Right renal pelvis (tissue), 4 donors: ENCODE measurements at regions not wholly inside any gene's neighbourhood (a gene's known extent, or its start where the extent isn't known, plus 50 kb on each side); places are given as distances from the start of the nearest gene placed in this dataset.
A peak's percentile ranks its signal among the peaks of the same experiment; 100 is the strongest.
"Not testable (repeated sequence)": the region's sequence is repeated elsewhere in the genome, so short reads cannot be mapped to it uniquely, and the experiment has no call there.

ENCODE experiments used
- DNase-seq, 4 donors: peaks; one replicate each; pipeline ENCODE4 v3.0.0-alpha.2; 2013; ENCODE audit warnings: low read depth in 4 of 4, low spot score in 3 of 4, missing footprints in 1 of 4

DNA sequence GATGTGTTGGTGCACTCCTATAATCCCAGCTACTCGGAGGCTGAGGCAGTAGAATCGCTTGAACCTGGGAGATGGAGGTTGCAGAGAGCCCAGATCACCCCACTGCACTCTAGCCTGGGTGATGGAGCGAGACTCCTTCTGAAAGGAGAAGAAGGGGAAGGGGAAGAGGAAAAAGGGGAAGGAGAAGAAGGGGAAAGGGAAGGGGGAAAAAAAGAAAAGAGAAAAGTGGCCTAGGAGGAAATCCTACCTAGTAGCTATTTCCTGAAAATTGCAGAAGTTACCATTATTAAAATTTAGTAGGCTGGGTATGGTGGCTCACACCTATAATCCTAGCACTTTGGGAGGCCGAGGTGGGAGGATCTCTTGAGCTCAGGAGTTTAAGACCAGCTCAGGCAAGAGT is 67.4 kb downstream of the ARRDC3 start:
- DNase-seq, result no peak

DNA sequence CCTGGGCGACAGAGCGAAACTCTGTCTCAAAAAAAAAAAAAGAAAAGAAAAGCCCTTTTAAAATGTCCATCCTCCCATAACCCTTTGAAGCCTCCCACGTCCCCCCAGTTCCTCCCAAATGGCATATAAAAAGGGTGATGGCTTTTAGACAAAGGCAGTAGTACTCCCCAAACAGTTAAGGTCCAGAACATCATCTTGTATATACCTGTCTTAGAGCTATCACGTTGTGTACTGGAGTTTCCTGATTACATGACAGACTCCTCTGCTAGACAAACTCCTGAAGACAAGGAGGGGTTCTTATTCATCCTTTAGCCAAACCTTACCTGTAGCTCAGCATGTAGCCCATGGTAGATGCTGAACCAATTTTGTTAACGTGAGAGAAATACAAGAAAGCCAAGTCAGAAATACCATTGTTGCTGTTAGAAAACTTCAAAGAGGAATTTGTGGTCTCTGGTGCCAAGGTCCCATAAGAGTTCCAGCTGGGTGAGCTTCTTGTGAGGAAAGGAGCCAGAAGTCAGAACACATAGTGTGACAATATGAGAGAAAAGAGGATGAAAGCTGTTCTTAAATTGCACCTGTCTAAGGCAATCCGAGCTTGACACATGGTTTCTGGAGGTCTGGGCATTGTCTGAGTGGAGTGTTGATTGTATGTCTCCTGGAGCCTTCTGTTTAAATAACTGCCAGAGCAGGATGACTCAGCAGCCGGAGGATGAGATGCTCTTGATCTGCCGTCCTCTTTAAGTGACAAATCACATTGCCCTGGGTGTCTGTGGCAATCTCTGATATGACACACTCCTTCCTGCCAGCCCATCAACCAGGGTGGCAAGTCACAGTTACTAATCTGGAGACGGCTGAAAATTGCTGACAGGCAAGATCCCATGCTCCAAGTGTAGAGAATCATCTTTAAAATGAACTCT is 69.1 kb downstream of the ARRDC3 start:
- DNase-seq, result no peak

DNA sequence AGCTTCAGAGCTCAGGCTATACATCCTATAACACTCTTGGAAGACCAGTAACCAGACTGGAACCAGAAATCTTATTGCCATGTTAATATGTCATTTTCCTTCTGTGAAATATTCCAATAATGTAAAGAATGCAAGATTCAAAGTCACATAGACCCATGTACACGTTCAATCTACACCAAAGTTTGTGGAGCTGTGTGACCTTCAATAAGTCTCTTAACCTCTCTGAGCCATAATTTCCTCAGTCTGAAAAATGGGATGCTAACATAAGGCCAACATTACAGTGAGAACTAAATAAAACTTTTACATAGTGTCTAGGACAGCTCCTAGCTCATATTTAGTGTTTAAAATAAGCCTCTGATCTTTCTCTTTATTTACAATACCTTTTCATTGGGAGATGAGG is 70.4 kb downstream of the ARRDC3 start:
- DNase-seq, result no peak

GRCh38 chr5:91311697-91312501 is 71.2 kb downstream of the ARRDC3 start:
- peak in 1 of 4 donors; percentile 22 for DNase-seq

GRCh38 chr5:91311168-91311696 is 71.9 kb downstream of the ARRDC3 start:
- DNase-seq, result no peak

GRCh38 chr5:91308157-91308556 is 75.0 kb downstream of the ARRDC3 start:
- not testable (repeated sequence) for DNase-seq

DNA sequence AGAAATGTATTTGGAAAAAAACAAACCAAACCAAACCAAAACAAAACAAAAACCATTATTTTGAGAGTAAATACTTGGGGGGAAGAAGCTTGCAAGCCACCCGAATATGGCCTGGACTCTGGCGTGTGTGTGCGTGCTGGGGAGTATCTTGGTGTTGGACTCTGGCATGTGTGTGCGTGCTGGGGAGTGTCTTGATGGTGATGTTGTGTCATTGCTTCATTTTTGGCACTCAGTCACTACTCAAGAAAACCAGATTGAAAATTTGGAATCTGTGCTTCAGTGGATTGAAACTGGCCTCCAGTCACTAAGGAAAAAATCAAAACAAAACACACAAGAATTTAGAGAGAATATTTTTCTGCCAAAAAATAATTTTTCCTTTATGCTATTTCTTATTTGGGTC is 76.1 kb downstream of the ARRDC3 start:
- no peak for DNase-seq

DNA sequence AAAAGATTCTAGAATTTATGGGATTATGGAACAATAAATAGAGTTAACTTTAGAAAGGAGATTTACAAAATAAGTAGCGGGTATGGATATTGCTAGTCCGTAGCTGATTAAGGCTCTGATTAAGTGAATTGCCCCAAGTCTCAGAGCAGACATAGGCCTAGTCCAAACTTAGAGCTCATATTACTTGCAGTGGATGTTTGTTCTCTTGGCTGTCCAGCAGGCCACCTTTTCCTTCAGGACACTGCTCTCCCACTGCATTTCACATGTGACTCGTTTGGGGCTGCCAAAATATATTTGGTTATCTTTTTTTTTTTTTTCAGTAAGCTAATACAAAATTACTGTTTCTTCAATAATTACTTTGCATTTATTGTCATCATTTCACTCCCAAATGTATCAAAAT is 76.6 kb downstream of the ARRDC3 start:
- no peak for DNase-seq

- DNase-seq, result no peak
Measured at GRCh38 chr5:91305640-91306039, 77.5 kb downstream of the ARRDC3 start.

DNA sequence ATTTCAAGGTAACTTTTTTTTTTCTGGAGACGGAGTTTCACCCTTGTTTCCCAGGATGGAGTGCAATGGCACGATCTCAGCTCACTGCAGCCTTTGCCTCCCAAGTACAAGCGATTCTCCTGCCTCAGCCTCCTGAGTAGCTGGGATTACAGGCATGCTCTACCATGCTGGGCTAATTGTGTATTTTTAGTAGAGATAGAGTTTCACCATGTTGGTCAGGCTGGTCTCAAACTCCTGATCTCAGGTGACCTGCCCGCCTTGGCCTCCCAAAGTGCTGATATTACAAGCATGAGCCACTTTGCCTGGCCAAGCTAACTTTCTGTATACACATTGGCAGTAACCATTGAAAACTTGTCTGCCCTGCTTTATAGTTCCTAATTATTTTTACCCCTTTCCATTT is 79.1 kb downstream of the ARRDC3 start:
- DNase-seq, result not testable (repeated sequence)

DNA sequence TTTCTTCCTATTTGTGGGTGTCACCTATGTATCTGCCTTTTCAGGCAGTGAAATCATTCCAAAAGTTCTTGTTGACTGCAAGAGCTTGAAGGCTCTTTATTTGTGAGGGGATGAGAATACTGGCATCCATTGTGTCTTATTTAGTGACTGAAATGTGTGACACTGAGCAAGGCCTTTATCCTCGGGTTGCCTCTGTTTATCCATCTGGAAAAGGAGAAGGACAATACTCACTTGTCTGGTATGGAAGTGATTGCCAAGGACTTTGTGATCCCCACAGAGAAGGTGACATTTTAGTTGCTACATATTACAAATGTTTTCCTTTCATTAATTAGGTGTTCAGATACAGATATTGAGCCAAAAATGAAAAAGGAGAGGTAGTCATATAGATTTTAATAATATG is 80.2 kb downstream of the ARRDC3 start:
- no peak for DNase-seq

DNA sequence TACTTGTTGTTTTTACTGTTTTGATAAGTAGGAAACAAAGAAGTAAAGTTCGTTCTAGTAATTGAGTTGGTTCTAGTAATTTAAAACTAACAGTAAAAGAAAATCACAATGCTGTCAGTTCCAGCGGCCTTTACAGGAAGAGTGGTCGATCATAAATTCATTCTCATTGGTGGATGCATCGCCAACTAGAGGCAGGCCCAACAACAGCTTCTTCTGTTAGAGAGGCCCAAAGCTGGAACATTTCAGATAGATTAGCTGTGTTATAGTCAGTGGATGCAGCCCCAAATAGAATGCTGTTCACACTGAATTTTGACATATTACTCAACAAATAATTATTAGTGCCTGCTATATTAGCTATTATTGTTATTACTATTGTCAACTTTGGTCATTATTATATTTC is 80.8 kb downstream of the ARRDC3 start:
- DNase-seq, result no peak

DNA sequence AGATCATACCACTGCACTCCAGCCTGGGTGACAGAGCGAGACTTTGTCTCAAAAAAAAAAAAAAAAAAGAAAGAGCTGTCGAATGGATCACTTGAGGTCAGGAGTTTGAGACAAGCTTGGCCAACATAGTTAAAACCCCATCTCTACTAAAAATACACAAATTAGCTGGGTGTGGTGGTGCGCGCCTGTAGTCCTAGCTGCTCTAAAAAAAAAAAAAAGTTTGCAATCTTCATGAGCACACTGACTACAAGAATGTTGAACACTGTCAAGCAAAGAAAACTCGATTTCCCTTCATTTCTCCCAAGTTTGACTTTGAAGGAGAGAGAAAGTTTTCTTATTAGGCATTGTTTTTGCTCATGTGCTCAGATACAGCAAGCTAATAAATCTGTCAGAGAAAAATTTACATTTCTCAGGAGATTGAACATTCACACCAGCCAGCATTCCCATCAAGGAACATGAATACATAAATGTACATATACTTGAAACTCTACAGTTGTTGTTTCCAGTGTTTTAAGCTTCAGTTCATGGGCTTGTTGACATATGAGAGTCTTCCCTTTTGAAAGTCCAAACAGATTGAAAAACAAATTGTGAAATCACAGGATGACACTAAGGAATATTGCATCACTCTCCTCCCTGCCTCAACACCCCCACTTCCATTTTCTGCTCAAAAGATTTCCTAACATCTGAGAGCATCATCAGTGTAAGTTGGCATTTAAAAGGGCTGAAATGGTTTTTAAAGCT is 81.8 kb downstream of the ARRDC3 start:
- DNase-seq, result no peak

GRCh38 chr5:91297994-91298393 is 85.1 kb downstream of the ARRDC3 start:
- no peak for DNase-seq

GRCh38 chr5:91296674-91297143 is 86.4 kb downstream of the ARRDC3 start:
- no peak for DNase-seq

DNA sequence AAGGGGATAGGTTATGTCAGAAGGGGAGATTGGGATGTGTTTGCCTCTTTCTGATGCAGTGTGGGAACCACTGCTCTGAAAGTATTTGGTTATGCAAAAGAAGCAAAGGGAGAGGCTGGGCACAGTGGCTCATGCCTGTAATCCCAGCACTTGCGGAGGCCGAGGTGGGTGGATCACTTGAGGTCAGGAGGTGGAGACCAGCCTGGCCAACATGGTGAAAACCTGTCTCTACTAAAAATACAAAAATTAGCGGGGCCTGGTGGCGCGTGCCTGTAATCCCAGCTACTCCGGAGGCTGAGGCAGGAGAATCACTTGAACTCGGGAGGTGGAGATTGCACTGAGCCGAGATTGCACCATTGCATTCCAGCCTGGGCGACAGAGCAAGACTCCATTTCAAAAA is 87.0 kb downstream of the ARRDC3 start:
- not testable (repeated sequence) for DNase-seq

GRCh38 chr5:91293131-91293530 is 90.0 kb downstream of the ARRDC3 start:
- no peak for DNase-seq

GRCh38 chr5:91291628-91292569 is 91.2 kb downstream of the ARRDC3 start:
- no peak for DNase-seq

DNA sequence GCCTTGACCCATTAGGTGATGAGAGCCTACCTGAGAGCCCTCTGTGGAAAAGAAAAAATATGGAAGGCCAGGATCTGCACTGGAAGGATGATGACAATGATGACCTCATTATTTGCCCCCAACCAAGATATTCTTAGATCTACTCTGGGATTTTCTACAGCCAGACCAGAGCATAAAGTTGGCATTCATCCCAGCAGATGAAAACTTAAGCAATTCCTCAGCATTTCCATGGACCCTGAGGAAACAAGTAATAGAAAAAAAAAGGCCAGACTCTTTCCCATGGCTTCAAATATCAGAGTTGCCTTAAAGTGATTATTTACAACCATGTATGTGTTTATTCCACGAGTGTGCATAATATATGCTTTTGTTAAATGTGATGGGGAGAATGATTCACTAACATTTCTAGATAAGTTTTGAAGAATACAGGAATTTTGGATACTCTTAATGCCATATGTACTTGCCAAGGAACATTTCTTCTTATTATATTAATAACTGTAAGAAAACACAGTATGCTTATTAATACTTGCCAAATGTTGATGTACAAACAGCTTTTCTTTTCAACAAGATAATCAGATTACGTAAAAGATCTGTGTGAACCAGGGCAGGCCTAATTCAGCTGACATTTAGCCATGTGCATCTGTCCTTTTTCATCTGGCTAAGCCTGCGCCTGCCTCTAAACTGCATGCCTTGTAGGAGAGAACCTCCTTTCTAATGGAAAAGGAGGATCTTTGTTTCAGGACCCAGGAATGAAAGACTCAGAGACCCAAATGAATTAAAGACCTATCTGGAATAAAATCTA is 94.8 kb downstream of the ARRDC3 start:
- DNase-seq, result no peak
